GM23338 (cell line): ENCODE measurements at regions not wholly inside any gene's neighbourhood (a gene's known extent, or its start where the extent isn't known, plus 50 kb on each side); places are given as distances from the start of the nearest gene placed in this dataset.

Experiments used
- ATAC-seq: fragments of 200-7000 bp; cut with Tn5 transposase; 3 replicates; pipeline ENCODE4 v1.9.1; 2020
- DNase-seq: peaks from one replicate; pipeline ENCODE4 v3.0.0-alpha.2; 2015; ENCODE audit warnings: low spot score
- H2AFZ ChIP-seq: fragments of 200-600 bp; sonication (generic); 2 replicates; pipeline ENCODE4 v1.8.0; 2016; ENCODE audit warnings: antibody characterized with exemption, mild to moderate bottlenecking, moderate library complexity
- H3F3A ChIP-seq: fragments of 200-600 bp; sonication (generic); replicated peaks from 2 replicates; pipeline ENCODE4 v1.8.0; 2017; ENCODE audit warnings: antibody characterized with exemption, mixed run types, low read depth
- H3K27ac ChIP-seq: fragments of 200-600 bp; sonication (generic); 2 replicates; pipeline ENCODE4 v1.6.1; 2016; ENCODE audit warnings: low read depth
- H3K27me3 ChIP-seq: fragments of 200-600 bp; sonication (generic); 2 replicates; pipeline ENCODE4 v1.8.0; 2016; ENCODE audit warnings: mild to moderate bottlenecking, mixed run types, moderate library complexity; ENCODE audit not compliant: insufficient read depth
- H3K36me3 ChIP-seq: fragments of 200-600 bp; sonication (generic); 2 replicates; pipeline ENCODE4 v1.8.0; 2016; ENCODE audit warnings: mild to moderate bottlenecking; ENCODE audit not compliant: insufficient read depth
- H3K4me1 ChIP-seq: fragments of 200-600 bp; sonication (generic); 2 replicates; pipeline ENCODE4 v1.8.0; 2016; ENCODE audit warnings: mild to moderate bottlenecking, moderate library complexity; ENCODE audit not compliant: insufficient read depth
- H3K4me2 ChIP-seq: fragments of 200-600 bp; sonication (generic); 2 replicates; pipeline ENCODE4 v1.7.1; 2017; ENCODE audit warnings: mixed run types
- H3K4me3 ChIP-seq: fragments of 200-600 bp; sonication (generic); 2 replicates; pipeline ENCODE4 v1.6.1; 2016; ENCODE audit warnings: mixed run types
- H3K79me2 ChIP-seq: fragments of 200-600 bp; sonication (generic); replicated peaks from 2 replicates; pipeline ENCODE4 v1.8.0; 2017; ENCODE audit warnings: mild to moderate bottlenecking; ENCODE audit not compliant: insufficient read depth
- H3K9me2 ChIP-seq: fragments of 200-600 bp; sonication (generic); 2 replicates; pipeline ENCODE4 v1.8.0; 2017; ENCODE audit not compliant: insufficient read depth
- H4K20me1 ChIP-seq: fragments of 200-600 bp; sonication (generic); replicated peaks from 2 replicates; pipeline ENCODE4 v1.8.0; 2017; ENCODE audit warnings: mild to moderate bottlenecking; ENCODE audit not compliant: insufficient read depth
- H3K27ac Mint-ChIP-seq: 2 replicates; pipeline ENCODE4 v1.8.0; 2020; ENCODE audit warnings: inconsistent platforms, mild to moderate bottlenecking, moderate library complexity, mixed read lengths
- H3K27me3 Mint-ChIP-seq: 3 replicates; pipeline ENCODE4 v1.8.0; 2022; ENCODE audit warnings: low read depth, mild to moderate bottlenecking, moderate library complexity, mixed read lengths, inconsistent platforms; ENCODE audit not compliant: insufficient read depth, poor library complexity
- H3K36me3 Mint-ChIP-seq: 3 replicates; pipeline ENCODE4 v1.8.0; 2021; ENCODE audit warnings: low read depth, mild to moderate bottlenecking, inconsistent platforms, moderate library complexity, mixed read lengths
- H3K4me1 Mint-ChIP-seq: 3 replicates; pipeline ENCODE4 v1.8.0; 2020; ENCODE audit warnings: mild to moderate bottlenecking, inconsistent platforms, mixed read lengths
- H3K4me3 Mint-ChIP-seq: 3 replicates; pipeline ENCODE4 v1.8.0; 2021; ENCODE audit warnings: moderate library complexity, mild to moderate bottlenecking, inconsistent platforms, mixed read lengths
- H3K9me3 Mint-ChIP-seq: 3 replicates; pipeline ENCODE4 v1.8.0; 2020; ENCODE audit warnings: moderate library complexity, mild to moderate bottlenecking, inconsistent platforms, mixed read lengths
- CREB1 ChIP-seq: fragments of 250-450 bp; sonication (Bioruptor Pico); IDR thresholded peaks from 2 replicates; pipeline ENCODE4 v1.5.0; 2020; ENCODE audit warnings: low read depth, mild to moderate bottlenecking, moderate library complexity
- EZH2 ChIP-seq: fragments of 200-600 bp; sonication (generic); IDR thresholded peaks from one replicate; pipeline ENCODE4 v1.8.0; 2017; ENCODE audit warnings: antibody characterized with exemption, mild to moderate bottlenecking, low read depth; ENCODE audit not compliant: unreplicated experiment
- JUNB ChIP-seq: IDR thresholded peaks from one replicate; pipeline ENCODE4 v1.6.1; 2016; ENCODE audit warnings: antibody characterized with exemption; ENCODE audit not compliant: unreplicated experiment
- STAT1 ChIP-seq: IDR thresholded peaks from one replicate; pipeline ENCODE4 v1.6.1; 2016; ENCODE audit warnings: antibody characterized with exemption; ENCODE audit not compliant: unreplicated experiment
- ZNF114 ChIP-seq: fragments of 250-450 bp; sonication (Bioruptor Pico); IDR thresholded peaks from 2 replicates; pipeline ENCODE4 v1.5.0; 2020; ENCODE audit warnings: mild to moderate bottlenecking, moderate library complexity
- TF ChIP-seq, protein P1 (sequence below): IDR thresholded peaks from one replicate; pipeline ENCODE4 v1.6.1; 2018; ENCODE audit warnings: antibody characterized with exemption; ENCODE audit not compliant: unreplicated experiment
- TF ChIP-seq, protein P2 (sequence below): IDR thresholded peaks from 2 replicates; pipeline ENCODE4 v1.6.1; 2016; ENCODE audit warnings: antibody characterized with exemption
- TF ChIP-seq, protein P3 (sequence below), 2 experiments: fragments of 200-600 bp in 1 of 2; sonication (generic) in 1 of 2; conservative IDR thresholded peaks; 2 replicates each; pipeline versions ENCODE4 v1.5.1 to v1.6.1; 2016 to 2017; ENCODE audit warnings: antibody characterized with exemption in 2 of 2, low read depth in 2 of 2, mild to moderate bottlenecking in 2 of 2, moderate library complexity in 1 of 2
- TF ChIP-seq, protein P4 (sequence below): fragments of 250-450 bp; sonication (Bioruptor Pico); IDR thresholded peaks from 2 replicates; pipeline ENCODE4 v1.5.0; 2020; ENCODE audit warnings: mild to moderate bottlenecking, moderate library complexity

DNA sequence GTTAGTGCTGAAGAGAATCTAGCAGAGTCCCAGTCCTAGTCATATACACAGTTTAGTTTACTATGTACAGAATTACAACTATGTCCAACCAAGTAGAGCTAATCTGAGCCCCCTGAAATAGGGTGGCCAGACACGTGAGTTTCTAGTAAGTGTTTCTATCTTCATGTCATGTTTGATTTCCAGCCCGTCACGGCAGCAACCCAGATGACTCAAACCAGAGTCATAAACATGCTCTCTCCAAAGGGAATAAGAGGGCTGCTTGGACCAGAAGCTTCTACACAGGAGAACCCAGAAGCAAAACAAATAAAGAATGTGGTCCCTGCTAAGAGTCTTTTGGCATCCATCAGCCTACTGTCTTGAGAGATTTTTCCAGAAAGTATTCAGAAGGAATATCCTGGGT is 64.9 kb upstream of the WIPF1 start:
- H3K4me3 Mint-ChIP-seq: no peak overlapping the region
- H3K27ac ChIP-seq: no peak overlapping the region
- H3K9me2 ChIP-seq: no peaks in the 10 kb centered on the region
- peaks cover 14% of the 10 kb centered on the region for H3K4me1 ChIP-seq
- ATAC-seq: no peak
- H3K36me3 ChIP-seq: no peaks in the 10 kb centered on the region
- H3K9me3 Mint-ChIP-seq: no peaks in the 10 kb centered on the region
- no peaks in the 10 kb centered on the region; the same call in 1 of the 2 replicates for H4K20me1 ChIP-seq
- no peaks in the 10 kb centered on the region for H3K36me3 Mint-ChIP-seq
- TF ChIP-seq, protein P1, sequence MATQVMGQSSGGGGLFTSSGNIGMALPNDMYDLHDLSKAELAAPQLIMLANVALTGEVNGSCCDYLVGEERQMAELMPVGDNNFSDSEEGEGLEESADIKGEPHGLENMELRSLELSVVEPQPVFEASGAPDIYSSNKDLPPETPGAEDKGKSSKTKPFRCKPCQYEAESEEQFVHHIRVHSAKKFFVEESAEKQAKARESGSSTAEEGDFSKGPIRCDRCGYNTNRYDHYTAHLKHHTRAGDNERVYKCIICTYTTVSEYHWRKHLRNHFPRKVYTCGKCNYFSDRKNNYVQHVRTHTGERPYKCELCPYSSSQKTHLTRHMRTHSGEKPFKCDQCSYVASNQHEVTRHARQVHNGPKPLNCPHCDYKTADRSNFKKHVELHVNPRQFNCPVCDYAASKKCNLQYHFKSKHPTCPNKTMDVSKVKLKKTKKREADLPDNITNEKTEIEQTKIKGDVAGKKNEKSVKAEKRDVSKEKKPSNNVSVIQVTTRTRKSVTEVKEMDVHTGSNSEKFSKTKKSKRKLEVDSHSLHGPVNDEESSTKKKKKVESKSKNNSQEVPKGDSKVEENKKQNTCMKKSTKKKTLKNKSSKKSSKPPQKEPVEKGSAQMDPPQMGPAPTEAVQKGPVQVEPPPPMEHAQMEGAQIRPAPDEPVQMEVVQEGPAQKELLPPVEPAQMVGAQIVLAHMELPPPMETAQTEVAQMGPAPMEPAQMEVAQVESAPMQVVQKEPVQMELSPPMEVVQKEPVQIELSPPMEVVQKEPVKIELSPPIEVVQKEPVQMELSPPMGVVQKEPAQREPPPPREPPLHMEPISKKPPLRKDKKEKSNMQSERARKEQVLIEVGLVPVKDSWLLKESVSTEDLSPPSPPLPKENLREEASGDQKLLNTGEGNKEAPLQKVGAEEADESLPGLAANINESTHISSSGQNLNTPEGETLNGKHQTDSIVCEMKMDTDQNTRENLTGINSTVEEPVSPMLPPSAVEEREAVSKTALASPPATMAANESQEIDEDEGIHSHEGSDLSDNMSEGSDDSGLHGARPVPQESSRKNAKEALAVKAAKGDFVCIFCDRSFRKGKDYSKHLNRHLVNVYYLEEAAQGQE: no peak
- TF ChIP-seq STAT1 (no peak), ZNF114 (CRISPR knock-in tag) (no peak), CREB1 (no peak), JUNB (no peak), EZH2 (no peak)
- TF ChIP-seq, protein P2, sequence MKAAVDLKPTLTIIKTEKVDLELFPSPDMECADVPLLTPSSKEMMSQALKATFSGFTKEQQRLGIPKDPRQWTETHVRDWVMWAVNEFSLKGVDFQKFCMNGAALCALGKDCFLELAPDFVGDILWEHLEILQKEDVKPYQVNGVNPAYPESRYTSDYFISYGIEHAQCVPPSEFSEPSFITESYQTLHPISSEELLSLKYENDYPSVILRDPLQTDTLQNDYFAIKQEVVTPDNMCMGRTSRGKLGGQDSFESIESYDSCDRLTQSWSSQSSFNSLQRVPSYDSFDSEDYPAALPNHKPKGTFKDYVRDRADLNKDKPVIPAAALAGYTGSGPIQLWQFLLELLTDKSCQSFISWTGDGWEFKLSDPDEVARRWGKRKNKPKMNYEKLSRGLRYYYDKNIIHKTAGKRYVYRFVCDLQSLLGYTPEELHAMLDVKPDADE: no peak
- TF ChIP-seq, protein P3, sequence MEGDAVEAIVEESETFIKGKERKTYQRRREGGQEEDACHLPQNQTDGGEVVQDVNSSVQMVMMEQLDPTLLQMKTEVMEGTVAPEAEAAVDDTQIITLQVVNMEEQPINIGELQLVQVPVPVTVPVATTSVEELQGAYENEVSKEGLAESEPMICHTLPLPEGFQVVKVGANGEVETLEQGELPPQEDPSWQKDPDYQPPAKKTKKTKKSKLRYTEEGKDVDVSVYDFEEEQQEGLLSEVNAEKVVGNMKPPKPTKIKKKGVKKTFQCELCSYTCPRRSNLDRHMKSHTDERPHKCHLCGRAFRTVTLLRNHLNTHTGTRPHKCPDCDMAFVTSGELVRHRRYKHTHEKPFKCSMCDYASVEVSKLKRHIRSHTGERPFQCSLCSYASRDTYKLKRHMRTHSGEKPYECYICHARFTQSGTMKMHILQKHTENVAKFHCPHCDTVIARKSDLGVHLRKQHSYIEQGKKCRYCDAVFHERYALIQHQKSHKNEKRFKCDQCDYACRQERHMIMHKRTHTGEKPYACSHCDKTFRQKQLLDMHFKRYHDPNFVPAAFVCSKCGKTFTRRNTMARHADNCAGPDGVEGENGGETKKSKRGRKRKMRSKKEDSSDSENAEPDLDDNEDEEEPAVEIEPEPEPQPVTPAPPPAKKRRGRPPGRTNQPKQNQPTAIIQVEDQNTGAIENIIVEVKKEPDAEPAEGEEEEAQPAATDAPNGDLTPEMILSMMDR (conservative IDR thresholded peaks at IDR 0.05; ENCODE audit: low read depth in 2 of 2): no peak
- TF ChIP-seq, protein P4, sequence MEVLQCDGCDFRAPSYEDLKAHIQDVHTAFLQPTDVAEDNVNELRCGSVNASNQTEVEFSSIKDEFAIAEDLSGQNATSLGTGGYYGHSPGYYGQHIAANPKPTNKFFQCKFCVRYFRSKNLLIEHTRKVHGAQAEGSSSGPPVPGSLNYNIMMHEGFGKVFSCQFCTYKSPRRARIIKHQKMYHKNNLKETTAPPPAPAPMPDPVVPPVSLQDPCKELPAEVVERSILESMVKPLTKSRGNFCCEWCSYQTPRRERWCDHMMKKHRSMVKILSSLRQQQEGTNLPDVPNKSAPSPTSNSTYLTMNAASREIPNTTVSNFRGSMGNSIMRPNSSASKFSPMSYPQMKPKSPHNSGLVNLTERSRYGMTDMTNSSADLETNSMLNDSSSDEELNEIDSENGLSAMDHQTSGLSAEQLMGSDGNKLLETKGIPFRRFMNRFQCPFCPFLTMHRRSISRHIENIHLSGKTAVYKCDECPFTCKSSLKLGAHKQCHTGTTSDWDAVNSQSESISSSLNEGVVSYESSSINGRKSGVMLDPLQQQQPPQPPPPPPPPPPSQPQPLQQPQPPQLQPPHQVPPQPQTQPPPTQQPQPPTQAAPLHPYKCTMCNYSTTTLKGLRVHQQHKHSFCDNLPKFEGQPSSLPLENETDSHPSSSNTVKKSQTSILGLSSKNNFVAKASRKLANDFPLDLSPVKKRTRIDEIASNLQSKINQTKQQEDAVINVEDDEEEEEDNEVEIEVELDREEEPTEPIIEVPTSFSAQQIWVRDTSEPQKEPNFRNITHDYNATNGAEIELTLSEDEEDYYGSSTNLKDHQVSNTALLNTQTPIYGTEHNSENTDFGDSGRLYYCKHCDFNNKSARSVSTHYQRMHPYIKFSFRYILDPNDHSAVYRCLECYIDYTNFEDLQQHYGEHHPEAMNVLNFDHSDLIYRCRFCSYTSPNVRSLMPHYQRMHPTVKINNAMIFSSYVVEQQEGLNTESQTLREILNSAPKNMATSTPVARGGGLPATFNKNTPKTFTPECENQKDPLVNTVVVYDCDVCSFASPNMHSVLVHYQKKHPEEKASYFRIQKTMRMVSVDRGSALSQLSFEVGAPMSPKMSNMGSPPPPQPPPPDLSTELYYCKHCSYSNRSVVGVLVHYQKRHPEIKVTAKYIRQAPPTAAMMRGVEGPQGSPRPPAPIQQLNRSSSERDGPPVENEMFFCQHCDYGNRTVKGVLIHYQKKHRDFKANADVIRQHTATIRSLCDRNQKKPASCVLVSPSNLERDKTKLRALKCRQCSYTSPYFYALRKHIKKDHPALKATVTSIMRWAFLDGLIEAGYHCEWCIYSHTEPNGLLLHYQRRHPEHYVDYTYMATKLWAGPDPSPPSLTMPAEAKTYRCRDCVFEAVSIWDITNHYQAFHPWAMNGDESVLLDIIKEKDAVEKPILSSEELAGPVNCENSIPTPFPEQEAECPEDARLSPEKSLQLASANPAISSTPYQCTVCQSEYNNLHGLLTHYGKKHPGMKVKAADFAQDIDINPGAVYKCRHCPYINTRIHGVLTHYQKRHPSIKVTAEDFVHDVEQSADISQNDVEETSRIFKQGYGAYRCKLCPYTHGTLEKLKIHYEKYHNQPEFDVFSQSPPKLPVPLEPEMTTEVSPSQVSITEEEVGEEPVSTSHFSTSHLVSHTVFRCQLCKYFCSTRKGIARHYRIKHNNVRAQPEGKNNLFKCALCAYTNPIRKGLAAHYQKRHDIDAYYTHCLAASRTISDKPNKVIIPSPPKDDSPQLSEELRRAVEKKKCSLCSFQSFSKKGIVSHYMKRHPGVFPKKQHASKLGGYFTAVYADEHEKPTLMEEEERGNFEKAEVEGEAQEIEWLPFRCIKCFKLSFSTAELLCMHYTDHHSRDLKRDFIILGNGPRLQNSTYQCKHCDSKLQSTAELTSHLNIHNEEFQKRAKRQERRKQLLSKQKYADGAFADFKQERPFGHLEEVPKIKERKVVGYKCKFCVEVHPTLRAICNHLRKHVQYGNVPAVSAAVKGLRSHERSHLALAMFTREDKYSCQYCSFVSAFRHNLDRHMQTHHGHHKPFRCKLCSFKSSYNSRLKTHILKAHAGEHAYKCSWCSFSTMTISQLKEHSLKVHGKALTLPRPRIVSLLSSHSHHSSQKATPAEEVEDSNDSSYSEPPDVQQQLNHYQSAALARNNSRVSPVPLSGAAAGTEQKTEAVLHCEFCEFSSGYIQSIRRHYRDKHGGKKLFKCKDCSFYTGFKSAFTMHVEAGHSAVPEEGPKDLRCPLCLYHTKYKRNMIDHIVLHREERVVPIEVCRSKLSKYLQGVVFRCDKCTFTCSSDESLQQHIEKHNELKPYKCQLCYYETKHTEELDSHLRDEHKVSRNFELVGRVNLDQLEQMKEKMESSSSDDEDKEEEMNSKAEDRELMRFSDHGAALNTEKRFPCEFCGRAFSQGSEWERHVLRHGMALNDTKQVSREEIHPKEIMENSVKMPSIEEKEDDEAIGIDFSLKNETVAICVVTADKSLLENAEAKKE (CRISPR knock-in tag): no peak
- no peak overlapping the region for H2AFZ ChIP-seq
- H3K4me1 Mint-ChIP-seq: peaks cover 23% of the 10 kb centered on the region
- DNase-seq: no peak
- H3F3A ChIP-seq: no peaks in the 10 kb centered on the region
- H3K27me3 ChIP-seq: no peaks in the 10 kb centered on the region
- H3K4me3 ChIP-seq: no peak overlapping the region
- H3K79me2 ChIP-seq: no peaks in the 10 kb centered on the region
- H3K27me3 Mint-ChIP-seq: no peaks in the 10 kb centered on the region
- no peak overlapping the region for H3K27ac Mint-ChIP-seq
- no peak overlapping the region for H3K4me2 ChIP-seq
